DMS 273 (cell line): ENCODE measurements at regions not wholly inside any gene's neighbourhood (a gene's known extent, or its start where the extent isn't known, plus 50 kb on each side); places are given as distances from the start of the nearest gene placed in this dataset.
"Not testable (repeated sequence)": the region's sequence is repeated elsewhere in the genome, so short reads cannot be mapped to it uniquely, and the experiment has no call there.

Experiments
- DNase-seq: peaks from one replicate; lab custom pipeline; 2025; ENCODE audit not compliant: unreplicated experiment; lab: John Stamatoyannopoulos, UW

- DNase-seq, result no peak
Measured at GRCh38 chrX:102784550-102784949, 64.0 kb downstream of the GPRASP3 start.

- no peak for DNase-seq
Measured at GRCh38 chrX:102787283-102787682, 66.7 kb downstream of the GPRASP3 start.

GRCh38 chrX:102808336-102808735, 87.8 kb downstream of the GPRASP3 start:
- no peak for DNase-seq

GRCh38 chrX:102818269-102818668, 97.7 kb downstream of the GPRASP3 start:
- not testable (repeated sequence) for DNase-seq

- peak; percentile 10 for DNase-seq
Measured at GRCh38 chrX:102832661-102833060, 104.4 kb upstream of the RAB40AL start.

- no peak for DNase-seq
Measured at GRCh38 chrX:102833136-102833535, 103.9 kb upstream of the RAB40AL start.

GRCh38 chrX:102835504-102836146, 101.4 kb upstream of the RAB40AL start:
- peak; percentile 62 for DNase-seq

- DNase-seq, result no peak
Measured at GRCh38 chrX:102837847-102838246, 99.2 kb upstream of the RAB40AL start.

- DNase-seq, result peak; percentile 15
Measured at GRCh38 chrX:102840871-102841705, 96.0 kb upstream of the RAB40AL start.

- no peak for DNase-seq
Measured at GRCh38 chrX:102841706-102842003, 95.4 kb upstream of the RAB40AL start.

GRCh38 chrX:102845020-102845419, 92.1 kb upstream of the RAB40AL start:
- no peak for DNase-seq

- DNase-seq, result no peak
Measured at GRCh38 chrX:102846544-102847236, 90.4 kb upstream of the RAB40AL start.

- no peak for DNase-seq
Measured at GRCh38 chrX:102847362-102847761, 89.7 kb upstream of the RAB40AL start.

- DNase-seq, result no peak
Measured at GRCh38 chrX:102849396-102849795, 87.7 kb upstream of the RAB40AL start.

GRCh38 chrX:102858826-102859549, 78.1 kb upstream of the RAB40AL start:
- not testable (repeated sequence) for DNase-seq

- no peak for DNase-seq
Measured at GRCh38 chrX:102859550-102859871, 77.6 kb upstream of the RAB40AL start.

- DNase-seq, result no peak
Measured at GRCh38 chrX:102860235-102860634, 76.8 kb upstream of the RAB40AL start.

- DNase-seq, result peak; percentile 93
Measured at GRCh38 chrX:102863735-102864134, 73.3 kb upstream of the RAB40AL start.

GRCh38 chrX:102866981-102867656, 70.0 kb upstream of the RAB40AL start:
- DNase-seq, result no peak

GRCh38 chrX:102883491-102883890, 53.6 kb upstream of the RAB40AL start:
- no peak for DNase-seq
